ENCODE measurements at regions not wholly inside any gene's neighbourhood (a gene's known extent, or its start where the extent isn't known, plus 50 kb on each side); places are given as distances from the start of the nearest gene placed in this dataset.

- TF ChIP-seq CTCF (conservative IDR thresholded peaks at IDR 0.05; ENCODE audit: low read length), result no peak
- no peak for TF ChIP-seq EZH2phosphoT487 (IDR thresholded peaks at IDR 0.05; ENCODE audit: borderline replicate concordance)
Observed at GRCh38 chr15:72983801-72984545, 68.3 kb upstream of the NEO1 start.

Data from Loucy (cell line).